Erythroblast (primary cell): ENCODE measurements at regions not wholly inside any gene's neighbourhood (a gene's known extent, or its start where the extent isn't known, plus 50 kb on each side); places are given as distances from the start of the nearest gene placed in this dataset.

Source experiments
- DNase-seq, 2 experiments: peaks; one replicate each; lab custom pipeline; 2025; lab: John Stamatoyannopoulos, UW
- GATA1 ChIP-seq: IDR thresholded peaks from 2 replicates; pipeline ENCODE4 v1.6.1; 2011; ENCODE audit warnings: low read depth, mild to moderate bottlenecking, control low read depth, low read length, moderate library complexity
- POLR2A ChIP-seq: IDR thresholded peaks from 2 replicates; pipeline ENCODE4 v1.6.1; 2011; ENCODE audit warnings: mild to moderate bottlenecking, low read length

- TF ChIP-seq POLR2A (no peak), GATA1 (no peak)
- DNase-seq = no peak
These were observed 118.9 kb upstream of the IGF1R start for GRCh38 chr15:98529205-98530145.

GRCh38 chr15:98530570-98530969 is 117.8 kb upstream of the IGF1R start:
- DNase-seq = no peak

GRCh38 chr15:98532063-98532462 is 116.3 kb upstream of the IGF1R start:
- TF ChIP-seq POLR2A (no peak), GATA1 (no peak)
- no peak for DNase-seq

More at GRCh38 chr15:98530570-98530969, 117.8 kb upstream of the IGF1R start:
- no peak for TF ChIP-seq GATA1
- no peak for TF ChIP-seq POLR2A

GRCh38 chr15:98536976-98537375 is 111.4 kb upstream of the IGF1R start:
- no peak for TF ChIP-seq GATA1
- TF ChIP-seq POLR2A = no peak
- no peak for DNase-seq

- DNase-seq = no peak
- TF ChIP-seq GATA1 (no peak), POLR2A (no peak)
These were observed 110.8 kb upstream of the IGF1R start for GRCh38 chr15:98537516-98538060.

GRCh38 chr15:98541519-98541918 is 106.8 kb upstream of the IGF1R start:
- no peak for DNase-seq
- TF ChIP-seq GATA1 (no peak), POLR2A (no peak)

- TF ChIP-seq POLR2A = no peak
- TF ChIP-seq GATA1 = no peak
- DNase-seq = no peak
These were observed 105.1 kb upstream of the IGF1R start for GRCh38 chr15:98543237-98543636.

GRCh38 chr15:98546329-98546728 is 102.0 kb upstream of the IGF1R start:
- DNase-seq = no peak
- no peak for TF ChIP-seq GATA1
- TF ChIP-seq POLR2A = no peak

GRCh38 chr15:98547275-98547674 is 101.1 kb upstream of the IGF1R start:
- TF ChIP-seq GATA1 (no peak), POLR2A (no peak)

GRCh38 chr15:98547741-98548138 is 100.6 kb upstream of the IGF1R start:
- DNase-seq = no peak
- no peak for TF ChIP-seq GATA1
- TF ChIP-seq POLR2A = no peak

More at GRCh38 chr15:98547275-98547674, 101.1 kb upstream of the IGF1R start:
- DNase-seq = no peak

GRCh38 chr15:98548139-98548971 is 100.0 kb upstream of the IGF1R start:
- TF ChIP-seq GATA1 = no peak
- peak in 1 of 2 experiments; percentile 6 for DNase-seq

GRCh38 chr15:98549003-98549402 is 99.3 kb upstream of the IGF1R start:
- TF ChIP-seq POLR2A (no peak), GATA1 (no peak)
- no peak for DNase-seq

- TF ChIP-seq POLR2A = no peak
- no peak for TF ChIP-seq GATA1
- no peak for DNase-seq
These were observed 98.6 kb upstream of the IGF1R start for GRCh38 chr15:98549741-98550140.

- DNase-seq = peak; percentile 3 to 11
These were observed 98.0 kb upstream of the IGF1R start for GRCh38 chr15:98550363-98550762.
